Astrocyte of the spinal cord (primary cell): ENCODE measurements at regions not wholly inside any gene's neighbourhood (a gene's known extent, or its start where the extent isn't known, plus 50 kb on each side); places are given as distances from the start of the nearest gene placed in this dataset.
"Not testable (repeated sequence)": the region's sequence is repeated elsewhere in the genome, so short reads cannot be mapped to it uniquely, and the experiment has no call there.

Source experiments
- DNase-seq: peaks from one replicate; pipeline ENCODE4 v3.0.0; 2011; ENCODE audit warnings: low read depth, low spot score
- H3K4me3 ChIP-seq: 2 replicates; pipeline ENCODE4 v1.5.1; 2011; ENCODE audit warnings: low read depth, mild to moderate bottlenecking, low read length, moderate library complexity
- in situ Hi-C: cut with HindIII; loops from 2 replicates; pipeline ENCODE4 v1.10.0; 2017; ENCODE audit warnings: low sequenced_read_pairs
- TF ChIP-seq, protein P1 (sequence below): IDR thresholded peaks from 2 replicates; pipeline ENCODE4 v1.5.1; 2012; ENCODE audit warnings: low read depth, mild to moderate bottlenecking, low read length, inconsistent platforms

DNA sequence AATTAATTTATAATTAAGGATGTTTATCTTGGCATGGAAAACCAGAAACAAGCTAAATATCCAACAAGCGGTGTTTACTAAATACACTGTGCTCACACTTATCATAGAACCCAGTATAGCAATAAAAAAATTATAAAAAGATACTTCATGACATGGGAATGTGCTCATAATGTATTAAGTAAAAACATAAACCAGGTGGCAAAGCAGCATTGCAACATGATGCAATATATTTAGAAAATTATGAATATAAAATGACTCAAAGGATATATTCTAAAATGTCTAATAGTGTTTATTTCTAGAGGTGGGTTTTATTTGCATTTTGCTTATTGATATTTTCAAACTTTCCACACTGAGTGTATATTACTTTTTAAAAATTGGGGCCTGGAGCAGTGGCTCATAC is 84.4 kb upstream of the ATL2 start:
- in situ Hi-C loops: no loop called here
- DNase-seq: no peak
- TF ChIP-seq, protein P1, sequence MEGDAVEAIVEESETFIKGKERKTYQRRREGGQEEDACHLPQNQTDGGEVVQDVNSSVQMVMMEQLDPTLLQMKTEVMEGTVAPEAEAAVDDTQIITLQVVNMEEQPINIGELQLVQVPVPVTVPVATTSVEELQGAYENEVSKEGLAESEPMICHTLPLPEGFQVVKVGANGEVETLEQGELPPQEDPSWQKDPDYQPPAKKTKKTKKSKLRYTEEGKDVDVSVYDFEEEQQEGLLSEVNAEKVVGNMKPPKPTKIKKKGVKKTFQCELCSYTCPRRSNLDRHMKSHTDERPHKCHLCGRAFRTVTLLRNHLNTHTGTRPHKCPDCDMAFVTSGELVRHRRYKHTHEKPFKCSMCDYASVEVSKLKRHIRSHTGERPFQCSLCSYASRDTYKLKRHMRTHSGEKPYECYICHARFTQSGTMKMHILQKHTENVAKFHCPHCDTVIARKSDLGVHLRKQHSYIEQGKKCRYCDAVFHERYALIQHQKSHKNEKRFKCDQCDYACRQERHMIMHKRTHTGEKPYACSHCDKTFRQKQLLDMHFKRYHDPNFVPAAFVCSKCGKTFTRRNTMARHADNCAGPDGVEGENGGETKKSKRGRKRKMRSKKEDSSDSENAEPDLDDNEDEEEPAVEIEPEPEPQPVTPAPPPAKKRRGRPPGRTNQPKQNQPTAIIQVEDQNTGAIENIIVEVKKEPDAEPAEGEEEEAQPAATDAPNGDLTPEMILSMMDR: no peak
- no peak overlapping the region for H3K4me3 ChIP-seq

DNA sequence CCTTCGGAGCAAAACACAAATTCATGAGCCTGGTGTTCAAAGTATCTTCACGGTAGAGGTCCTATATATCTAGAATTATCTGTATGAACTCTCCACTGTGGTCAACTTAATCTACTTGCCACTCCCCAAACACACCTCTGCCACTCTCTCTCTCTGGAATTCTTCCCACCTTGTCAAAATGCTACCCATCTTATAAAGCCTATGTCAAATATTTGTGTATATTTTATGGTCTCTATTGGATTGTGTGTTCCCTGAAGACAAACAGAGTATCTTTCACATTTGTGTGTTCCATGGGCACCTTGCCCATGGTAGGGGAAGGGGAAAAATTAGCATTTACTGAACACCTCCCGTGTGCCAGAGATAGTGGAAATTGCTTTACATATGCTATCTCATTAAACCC is 83.2 kb upstream of the ATL2 start:
- TF ChIP-seq, protein P1: no peak
- DNase-seq: no peak
- in situ Hi-C loops: no loop called here
- H3K4me3 ChIP-seq: no peak overlapping the region

DNA sequence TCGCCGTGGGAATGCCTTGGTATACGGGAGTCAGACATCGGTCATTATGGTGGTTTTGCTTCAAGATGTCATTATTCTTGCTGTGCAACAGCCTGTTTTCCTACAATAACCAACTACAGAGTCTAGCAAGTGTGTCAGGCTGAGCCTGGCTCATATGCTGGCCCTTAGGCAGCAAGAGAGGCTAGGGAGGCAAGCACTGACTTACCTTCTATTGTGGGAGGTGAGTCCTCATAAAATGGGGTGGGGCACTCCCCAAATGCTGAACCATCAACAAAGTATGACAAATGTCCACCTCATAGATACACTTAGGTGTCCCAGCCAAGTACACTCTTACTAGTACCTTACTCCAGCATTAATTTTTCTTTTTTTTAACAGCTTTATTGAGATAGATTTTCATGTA is 77.0 kb upstream of the ATL2 start:
- in situ Hi-C loops: no loop called here
- DNase-seq: no peak
- TF ChIP-seq, protein P1: no peak
- H3K4me3 ChIP-seq: no peak overlapping the region

DNA sequence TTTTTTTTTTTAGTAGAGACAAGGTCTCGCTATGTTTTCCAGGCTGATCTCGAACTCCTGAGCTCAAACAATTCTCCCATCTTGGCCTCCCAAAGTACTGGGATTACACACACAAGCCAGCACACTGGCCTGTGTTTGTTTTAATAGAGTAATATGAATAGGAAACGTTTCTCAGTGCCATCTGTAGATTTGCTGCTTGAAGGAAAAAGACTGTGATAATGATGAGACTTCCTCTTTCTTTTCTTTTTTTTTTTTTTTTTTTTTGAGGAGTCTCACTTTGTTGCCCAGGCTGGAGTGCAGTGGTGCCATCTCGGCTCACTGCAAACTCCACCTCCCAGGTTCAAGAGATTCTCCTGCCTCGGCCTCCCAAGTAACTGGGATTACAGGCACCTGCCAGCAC is 74.7 kb upstream of the ATL2 start:
- H3K4me3 ChIP-seq, in situ Hi-C loops, DNase-seq: not testable (repeated sequence)

DNA sequence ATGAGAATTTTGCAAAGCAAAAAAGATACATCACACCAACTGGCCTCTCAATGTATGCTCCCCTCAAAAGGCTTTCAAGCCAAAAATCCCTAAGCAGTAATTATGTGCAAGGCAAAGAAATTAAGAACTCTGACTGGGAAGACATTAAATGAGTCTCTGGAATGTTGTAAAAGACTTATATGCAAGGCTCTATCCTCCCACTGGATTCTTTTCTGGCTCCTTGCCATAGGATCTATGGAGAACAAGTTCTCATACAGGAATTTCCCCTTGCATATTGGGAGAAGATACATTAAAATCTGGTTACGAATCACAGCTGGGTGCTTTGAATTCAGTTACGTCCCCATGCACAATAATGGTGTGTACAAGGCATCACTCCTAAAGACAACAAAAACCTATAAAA is 73.4 kb upstream of the ATL2 start:
- TF ChIP-seq, protein P1: no peak
- DNase-seq: no peak
- in situ Hi-C loops: no loop called here
- no peak overlapping the region for H3K4me3 ChIP-seq

DNA sequence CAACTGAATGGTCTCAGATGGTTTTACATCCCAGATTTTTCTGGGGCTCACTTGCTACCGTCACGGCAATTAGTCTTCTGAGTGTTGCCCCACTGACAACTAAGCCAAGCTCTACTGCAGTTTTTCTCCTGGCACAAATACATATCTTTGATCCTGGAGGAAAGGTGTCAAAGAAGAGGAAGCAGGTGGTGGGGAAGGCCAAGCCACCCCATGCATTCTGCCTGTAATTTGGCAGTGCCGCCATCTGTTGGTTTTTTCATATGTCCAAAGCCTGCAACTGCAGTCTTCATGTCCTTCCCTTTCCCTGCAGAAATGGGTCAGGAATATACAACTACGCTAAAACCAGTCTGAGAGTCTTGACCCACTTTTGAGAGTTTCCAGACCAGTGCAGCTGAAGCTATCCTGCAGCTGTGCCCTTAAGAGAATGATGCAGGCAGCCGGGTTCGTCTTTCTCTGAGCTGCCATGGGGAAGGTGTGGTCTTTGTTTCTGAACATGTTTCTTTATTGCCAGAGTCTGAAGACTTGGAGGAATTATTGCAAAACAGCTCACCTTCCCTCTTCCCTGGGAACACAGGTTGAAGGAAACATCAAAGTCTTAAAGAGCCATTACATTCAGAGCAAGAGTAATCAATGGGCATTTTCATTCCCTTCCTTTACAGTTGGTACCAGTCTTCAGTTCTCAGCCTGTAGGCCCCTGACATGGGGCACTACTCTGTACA is 71.8 kb upstream of the ATL2 start:
- TF ChIP-seq, protein P1: no peak
- DNase-seq: no peak
- H3K4me3 ChIP-seq: no peak overlapping the region
- in situ Hi-C loops: no loop called here

DNA sequence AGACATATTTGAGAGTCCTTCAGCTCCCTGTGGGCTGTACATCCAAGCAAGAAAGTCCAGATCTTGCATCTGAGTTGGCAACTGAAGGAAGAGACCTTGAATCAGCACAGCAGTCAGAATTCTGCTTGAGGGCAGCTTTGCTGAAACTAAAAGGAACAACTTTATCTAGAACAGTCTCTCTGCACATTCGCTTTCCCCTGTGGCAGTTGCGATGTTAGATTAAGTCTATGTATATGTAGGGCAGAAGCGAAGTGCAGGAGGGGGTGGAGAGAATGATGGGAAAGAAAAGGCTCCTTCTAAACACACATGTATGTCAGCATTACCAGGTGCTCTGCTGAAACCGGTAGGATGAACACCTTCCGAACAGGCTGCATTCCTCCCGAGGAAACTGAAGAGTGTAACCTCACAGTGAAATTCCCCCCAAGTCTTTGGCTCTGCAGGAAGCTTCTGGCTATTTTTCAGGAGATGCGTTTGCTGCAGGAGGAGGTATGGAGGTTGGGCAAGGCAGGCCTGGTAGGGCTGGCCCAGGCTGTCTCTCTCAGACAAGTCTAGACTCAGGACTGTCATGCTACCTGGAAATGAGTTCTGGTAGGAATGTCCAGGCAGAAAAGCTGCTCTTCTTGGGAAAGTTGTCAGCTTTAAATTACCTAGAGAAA is 70.0 kb upstream of the ATL2 start:
- in situ Hi-C loops: no loop called here
- DNase-seq: no peak
- H3K4me3 ChIP-seq: no peak overlapping the region
- TF ChIP-seq, protein P1: no peak
